ENCODE measurements at regions not wholly inside any gene's neighbourhood (a gene's known extent, or its start where the extent isn't known, plus 50 kb on each side); places are given as distances from the start of the nearest gene placed in this dataset.

GRCh38 chr21:28325618-28326017 is 667.1 kb downstream of the LTN1 start:
- intact Hi-C loops (cut with micrococcal nuclease; ENCODE audit: unreplicated experiment): no loop called here
- Mint-ChIP-seq H3K36me3 (ENCODE audit: insufficient read depth, unreplicated experiment) (no peaks in the 10 kb centered on the region), H3K4me3 (ENCODE audit: low read depth, unreplicated experiment) (no peak overlapping the region), H3K4me1 (ENCODE audit: low read depth, unreplicated experiment) (no peaks in the 10 kb centered on the region), H3K9me3 (ENCODE audit: low read depth, unreplicated experiment) (peaks cover 2% of the 10 kb centered on the region), H3K27ac (ENCODE audit: unreplicated experiment) (no peak overlapping the region), H3K27me3 (ENCODE audit: unreplicated experiment) (no peaks in the 10 kb centered on the region)
- CTCF ChIA-PET: no interaction called here
- DNase-seq: no peak
- TF ChIP-seq CTCF (IDR thresholded peaks at IDR 0.05; ENCODE audit: unreplicated experiment): no peak
- BruUV-seq (replicated peaks): no TSS peak

GRCh38 chr21:28324690-28325089 is 668.0 kb downstream of the LTN1 start:
- Mint-ChIP-seq H3K9me3 (ENCODE audit: low read depth, unreplicated experiment) (peaks cover 2% of the 10 kb centered on the region), H3K27ac (ENCODE audit: unreplicated experiment) (no peak overlapping the region), H3K4me3 (ENCODE audit: low read depth, unreplicated experiment) (no peak overlapping the region), H3K36me3 (ENCODE audit: insufficient read depth, unreplicated experiment) (no peaks in the 10 kb centered on the region), H3K4me1 (ENCODE audit: low read depth, unreplicated experiment) (no peaks in the 10 kb centered on the region), H3K27me3 (ENCODE audit: unreplicated experiment) (no peaks in the 10 kb centered on the region)
- TF ChIP-seq CTCF (IDR thresholded peaks at IDR 0.05; ENCODE audit: unreplicated experiment): no peak
- BruUV-seq (replicated peaks): no TSS peak
- no peak for DNase-seq
- intact Hi-C loops (cut with micrococcal nuclease; ENCODE audit: unreplicated experiment): no loop called here
- CTCF ChIA-PET: interaction anchor here (0.7 kb wide), 1 partner anchor 10 kb away, joined by 3 read pairs; no protein-coding TSS in a partner anchor

GRCh38 chr21:28317177-28317950 is 675.3 kb downstream of the LTN1 start:
- Mint-ChIP-seq H3K4me3 (ENCODE audit: low read depth, unreplicated experiment) (no peak overlapping the region), H3K27me3 (ENCODE audit: unreplicated experiment) (no peaks in the 10 kb centered on the region), H3K9me3 (ENCODE audit: low read depth, unreplicated experiment) (no peaks in the 10 kb centered on the region), H3K4me1 (ENCODE audit: low read depth, unreplicated experiment) (no peaks in the 10 kb centered on the region), H3K27ac (ENCODE audit: unreplicated experiment) (no peak overlapping the region), H3K36me3 (ENCODE audit: insufficient read depth, unreplicated experiment) (no peaks in the 10 kb centered on the region)
- intact Hi-C loops (cut with micrococcal nuclease; ENCODE audit: unreplicated experiment): no loop called here
- TF ChIP-seq CTCF (IDR thresholded peaks at IDR 0.05; ENCODE audit: unreplicated experiment): no peak
- no TSS peak for BruUV-seq (replicated peaks)
- no peak for DNase-seq
- CTCF ChIA-PET: no interaction called here

GRCh38 chr21:28311411-28312190 is 681.1 kb downstream of the LTN1 start:
- TF ChIP-seq CTCF (IDR thresholded peaks at IDR 0.05; ENCODE audit: unreplicated experiment): no peak
- DNase-seq: no peak
- no peaks in the 10 kb centered on the region for H3K36me3 Mint-ChIP-seq (ENCODE audit: insufficient read depth, unreplicated experiment)
- no peaks in the 10 kb centered on the region for H3K27me3 Mint-ChIP-seq (ENCODE audit: unreplicated experiment)
- BruUV-seq (replicated peaks): no TSS peak
- H3K27ac Mint-ChIP-seq (ENCODE audit: unreplicated experiment): peak overlapping the region; percentile 41
- intact Hi-C loops (cut with micrococcal nuclease; ENCODE audit: unreplicated experiment): no loop called here
- peaks cover 18% of the 10 kb centered on the region for H3K4me1 Mint-ChIP-seq (ENCODE audit: low read depth, unreplicated experiment)
- H3K9me3 Mint-ChIP-seq (ENCODE audit: low read depth, unreplicated experiment): peaks cover 2% of the 10 kb centered on the region
- no peak overlapping the region for H3K4me3 Mint-ChIP-seq (ENCODE audit: low read depth, unreplicated experiment)
- CTCF ChIA-PET: no interaction called here
